Cardiac muscle cell (in vitro differentiated cells and primary cell): ENCODE measurements at regions not wholly inside any gene's neighbourhood (a gene's known extent, or its start where the extent isn't known, plus 50 kb on each side); places are given as distances from the start of the nearest gene placed in this dataset.
"Not testable (repeated sequence)": the region's sequence is repeated elsewhere in the genome, so short reads cannot be mapped to it uniquely, and the experiment has no call there.

ENCODE experiments used
- DNase-seq, 2 donors: peaks; one replicate each; pipeline versions ENCODE4 v3.0.0 to v3.0.0-alpha.2; 2010 to 2017; ENCODE audit warnings: low read depth in 1 of 2, low spot score in 1 of 2
- H3K27ac ChIP-seq: fragments of 200-600 bp; sonication (generic); 2 replicates; pipeline ENCODE4 v1.5.1; 2016
- H3K27me3 ChIP-seq: fragments of 200-600 bp; sonication (generic); 2 replicates; pipeline ENCODE4 v1.6.0; 2016; ENCODE audit warnings: control low read depth
- H3K36me3 ChIP-seq: fragments of 200-600 bp; sonication (generic); 2 replicates; pipeline ENCODE4 v1.5.1; 2016; ENCODE audit warnings: control low read depth
- H3K4me1 ChIP-seq: fragments of 200-600 bp; sonication (generic); 2 replicates; pipeline ENCODE4 v1.8.1; 2017; ENCODE audit warnings: low read depth, mild to moderate bottlenecking, mixed run types
- H3K4me3 ChIP-seq: fragments of 200-600 bp; sonication (generic); 2 replicates; pipeline ENCODE4 v1.5.1; 2016; ENCODE audit warnings: mild to moderate bottlenecking
- H3K9me3 ChIP-seq: fragments of 200-600 bp; sonication (generic); 2 replicates; pipeline ENCODE4 v1.5.1; 2017; ENCODE audit warnings: low read depth, mild to moderate bottlenecking, control low read depth
- CTCF ChIP-seq: IDR thresholded peaks from 2 replicates; pipeline ENCODE4 v1.5.1; 2012; ENCODE audit warnings: low read depth, mild to moderate bottlenecking, low read length

GRCh38 chr2:16090650-16091575 lies 150.6 kb downstream of the MYCN start:
- no peak for TF ChIP-seq CTCF
- DNase-seq: no peak

DNA sequence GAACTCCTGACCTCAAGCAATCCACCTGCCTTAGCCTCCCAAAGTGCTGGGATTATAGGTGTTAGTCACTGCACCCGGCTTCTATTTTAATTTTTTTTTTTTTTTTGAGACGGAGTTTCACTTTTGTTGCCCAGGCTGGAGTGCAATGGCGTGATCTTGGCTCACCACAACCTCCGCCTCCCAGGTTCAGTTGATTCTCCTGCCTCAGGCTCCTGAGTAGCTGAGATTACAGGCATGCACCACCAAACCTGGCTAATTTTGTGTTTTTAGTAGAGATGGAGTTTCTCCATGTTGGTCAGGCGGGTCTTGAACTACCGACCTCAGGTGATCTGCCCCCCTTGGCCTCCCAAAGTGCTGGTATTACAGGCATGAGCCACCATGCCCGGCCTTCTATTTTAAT lies 149.1 kb downstream of the MYCN start:
- H3K9me3 ChIP-seq: not testable (repeated sequence)

More at GRCh38 chr2:16090650-16091575, 150.6 kb downstream of the MYCN start:
- Histone ChIP-seq H3K4me3 (no peak overlapping the region), H3K9me3 (no peaks in the 10 kb centered on the region), H3K27me3 (no peaks in the 10 kb centered on the region), H3K27ac (no peak overlapping the region), H3K4me1 (no peaks in the 10 kb centered on the region), H3K36me3 (no peaks in the 10 kb centered on the region)

DNA sequence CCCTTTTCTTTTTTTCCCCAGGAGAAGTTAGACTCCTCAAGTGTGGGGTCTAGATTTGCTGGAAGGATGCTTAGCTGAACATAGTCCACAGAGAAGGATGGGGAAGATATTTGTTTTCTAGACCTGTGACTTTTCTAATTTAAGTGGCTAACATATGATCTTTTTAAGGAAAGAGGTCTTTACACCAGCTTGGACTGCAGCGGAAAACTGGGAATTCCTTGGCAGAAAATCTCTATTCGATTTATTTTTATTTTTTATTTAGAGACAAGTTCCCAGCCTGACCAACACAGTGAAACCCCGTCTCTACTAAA lies 148.4 kb downstream of the MYCN start:
- Histone ChIP-seq H3K27me3 (no peaks in the 10 kb centered on the region), H3K36me3 (no peaks in the 10 kb centered on the region), H3K4me3 (no peak overlapping the region), H3K9me3 (no peaks in the 10 kb centered on the region), H3K4me1 (no peaks in the 10 kb centered on the region), H3K27ac (no peak overlapping the region)
- TF ChIP-seq CTCF: no peak
- DNase-seq: no peak

More for the DNA sequence above, 149.1 kb downstream of the MYCN start:
- H3K27me3 ChIP-seq, H3K4me1 ChIP-seq, H3K4me3 ChIP-seq, H3K27ac ChIP-seq, DNase-seq, H3K36me3 ChIP-seq: not testable (repeated sequence)

DNA sequence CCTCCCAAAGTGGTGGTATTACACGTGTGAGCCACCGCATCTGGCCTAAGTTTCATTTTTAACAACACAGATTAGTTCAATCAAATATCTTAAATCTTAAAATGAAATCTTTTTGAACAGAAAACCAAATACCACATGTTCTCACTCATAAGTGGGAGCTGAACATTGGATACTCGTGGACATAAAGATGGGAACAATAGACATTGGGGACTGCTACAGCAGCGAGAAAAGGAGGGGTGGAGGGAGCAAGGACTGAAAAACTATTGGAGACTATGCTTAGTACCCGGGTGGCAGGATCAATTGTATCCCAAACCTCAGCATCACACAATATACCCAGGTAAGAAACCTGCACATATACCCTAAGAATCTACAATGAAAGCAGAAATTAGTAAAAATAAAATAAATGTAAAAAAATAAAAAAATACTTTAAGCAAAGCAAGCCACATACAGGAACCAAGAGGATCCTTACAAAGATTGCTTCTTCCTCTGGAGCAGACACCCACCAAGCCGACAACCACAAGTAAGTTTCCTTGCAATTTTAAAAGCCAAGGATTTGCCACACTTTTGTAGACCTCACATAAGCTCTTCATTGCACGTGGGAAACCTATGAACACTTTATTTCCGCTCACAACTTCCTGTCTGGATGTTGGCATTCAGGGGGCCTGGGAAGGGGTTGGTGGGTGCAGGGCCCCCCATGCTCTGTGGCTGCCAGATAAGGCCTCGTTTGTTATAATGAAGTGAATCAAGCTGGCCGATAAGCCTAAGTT lies 147.9 kb downstream of the MYCN start:
- H3K27ac ChIP-seq: no peak overlapping the region
- no peaks in the 10 kb centered on the region for H3K4me1 ChIP-seq
- no peak for TF ChIP-seq CTCF

GRCh38 chr2:16086136-16086535 lies 145.8 kb downstream of the MYCN start:
- not testable (repeated sequence) for DNase-seq, H3K9me3 ChIP-seq, H3K27me3 ChIP-seq, H3K36me3 ChIP-seq, H3K4me3 ChIP-seq, H3K4me1 ChIP-seq, H3K27ac ChIP-seq

More for the DNA sequence above, 147.9 kb downstream of the MYCN start:
- no peaks in the 10 kb centered on the region for H3K36me3 ChIP-seq
- H3K9me3 ChIP-seq: no peaks in the 10 kb centered on the region
- DNase-seq: no peak
- no peak overlapping the region for H3K4me3 ChIP-seq
- H3K27me3 ChIP-seq: no peaks in the 10 kb centered on the region

- Histone ChIP-seq H3K36me3 (no peaks in the 10 kb centered on the region), H3K27ac (no peak overlapping the region), H3K27me3 (no peaks in the 10 kb centered on the region), H3K4me3 (no peak overlapping the region), H3K9me3 (no peaks in the 10 kb centered on the region), H3K4me1 (no peaks in the 10 kb centered on the region)
- DNase-seq: no peak
- no peak for TF ChIP-seq CTCF
Measured at GRCh38 chr2:16085073-16085472, 144.7 kb downstream of the MYCN start.
